NOMO-1 treated with DMSO at 0.1 percent for 48 hours (cell line): ENCODE measurements at regions not wholly inside any gene's neighbourhood (a gene's known extent, or its start where the extent isn't known, plus 50 kb on each side); places are given as distances from the start of the nearest gene placed in this dataset.
"Not testable (repeated sequence)": the region's sequence is repeated elsewhere in the genome, so short reads cannot be mapped to it uniquely, and the experiment has no call there.

Experiments used
- DNase-seq: peaks from one replicate; lab custom pipeline; 2025; ENCODE audit not compliant: unreplicated experiment; lab: John Stamatoyannopoulos, UW

- no peak for DNase-seq
These were observed 602.8 kb downstream of the KCNT2 start for GRCh38 chr1:196005426-196005825.

GRCh38 chr1:196004388-196004787 lies 603.9 kb downstream of the KCNT2 start:
- not testable (repeated sequence) for DNase-seq

- no peak for DNase-seq
These were observed 605.3 kb downstream of the KCNT2 start for GRCh38 chr1:196002906-196003305.

- DNase-seq = not testable (repeated sequence)
These were observed 605.9 kb downstream of the KCNT2 start for GRCh38 chr1:196002296-196002695.

- no peak for DNase-seq
These were observed 607.1 kb downstream of the KCNT2 start for GRCh38 chr1:196001188-196001587.

GRCh38 chr1:195999022-195999421 lies 609.2 kb downstream of the KCNT2 start:
- DNase-seq = no peak

- DNase-seq = no peak
These were observed 626.6 kb downstream of the KCNT2 start for GRCh38 chr1:195981448-195982139.

GRCh38 chr1:195979646-195980045 lies 628.6 kb downstream of the KCNT2 start:
- no peak for DNase-seq

GRCh38 chr1:195973311-195973904 lies 634.8 kb downstream of the KCNT2 start:
- DNase-seq = no peak

GRCh38 chr1:195971589-195971988 lies 636.7 kb downstream of the KCNT2 start:
- no peak for DNase-seq

GRCh38 chr1:195970209-195970608 lies 638.0 kb downstream of the KCNT2 start:
- DNase-seq = no peak

- DNase-seq = no peak
These were observed 642.8 kb downstream of the KCNT2 start for GRCh38 chr1:195965475-195965874.

- no peak for DNase-seq
These were observed 643.2 kb downstream of the KCNT2 start for GRCh38 chr1:195965036-195965435.

- no peak for DNase-seq
These were observed 643.7 kb downstream of the KCNT2 start for GRCh38 chr1:195964516-195964915.

- DNase-seq = no peak
These were observed 646.2 kb downstream of the KCNT2 start for GRCh38 chr1:195962051-195962450.

GRCh38 chr1:195960580-195960979 lies 647.7 kb downstream of the KCNT2 start:
- no peak for DNase-seq

- no peak for DNase-seq
These were observed 650.1 kb downstream of the KCNT2 start for GRCh38 chr1:195958131-195958530.

GRCh38 chr1:195956845-195957244 lies 651.4 kb downstream of the KCNT2 start:
- no peak for DNase-seq

- DNase-seq = no peak
These were observed 653.4 kb downstream of the KCNT2 start for GRCh38 chr1:195954848-195955247.

- no peak for DNase-seq
These were observed 656.9 kb downstream of the KCNT2 start for GRCh38 chr1:195951313-195951712.

GRCh38 chr1:195948123-195948895 lies 659.9 kb downstream of the KCNT2 start:
- no peak for DNase-seq

- DNase-seq = no peak
These were observed 661.7 kb downstream of the KCNT2 start for GRCh38 chr1:195946500-195946899.
